ENCODE measurements at regions not wholly inside any gene's neighbourhood (a gene's known extent, or its start where the extent isn't known, plus 50 kb on each side); places are given as distances from the start of the nearest gene placed in this dataset.

DNA sequence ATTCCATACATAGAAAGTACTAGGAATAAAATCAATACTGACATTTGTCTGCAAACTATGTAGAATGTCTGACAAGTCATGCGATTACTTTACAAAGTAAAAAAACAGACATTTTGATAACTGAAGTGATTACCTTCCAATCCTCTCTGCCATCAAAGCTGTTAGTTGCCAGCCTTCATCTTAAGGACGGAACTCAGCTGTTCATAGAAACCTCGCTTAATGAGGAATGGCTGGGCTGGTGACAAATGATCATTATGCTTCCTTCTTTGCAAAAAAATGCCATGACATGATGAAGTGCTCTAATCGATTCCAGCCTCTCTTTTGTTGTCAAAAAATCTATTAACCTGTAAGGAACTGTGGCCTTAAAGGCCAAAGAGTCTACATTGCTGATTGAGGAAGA lies 1214.9 kb upstream of the IGFBP7 start:
- TF ChIP-seq, protein P1, sequence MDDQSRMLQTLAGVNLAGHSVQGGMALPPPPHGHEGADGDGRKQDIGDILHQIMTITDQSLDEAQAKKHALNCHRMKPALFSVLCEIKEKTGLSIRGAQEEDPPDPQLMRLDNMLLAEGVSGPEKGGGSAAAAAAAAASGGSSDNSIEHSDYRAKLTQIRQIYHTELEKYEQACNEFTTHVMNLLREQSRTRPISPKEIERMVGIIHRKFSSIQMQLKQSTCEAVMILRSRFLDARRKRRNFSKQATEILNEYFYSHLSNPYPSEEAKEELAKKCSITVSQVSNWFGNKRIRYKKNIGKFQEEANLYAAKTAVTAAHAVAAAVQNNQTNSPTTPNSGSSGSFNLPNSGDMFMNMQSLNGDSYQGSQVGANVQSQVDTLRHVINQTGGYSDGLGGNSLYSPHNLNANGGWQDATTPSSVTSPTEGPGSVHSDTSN (IDR thresholded peaks at IDR 0.05): no peak
- TF ChIP-seq, protein P2, sequence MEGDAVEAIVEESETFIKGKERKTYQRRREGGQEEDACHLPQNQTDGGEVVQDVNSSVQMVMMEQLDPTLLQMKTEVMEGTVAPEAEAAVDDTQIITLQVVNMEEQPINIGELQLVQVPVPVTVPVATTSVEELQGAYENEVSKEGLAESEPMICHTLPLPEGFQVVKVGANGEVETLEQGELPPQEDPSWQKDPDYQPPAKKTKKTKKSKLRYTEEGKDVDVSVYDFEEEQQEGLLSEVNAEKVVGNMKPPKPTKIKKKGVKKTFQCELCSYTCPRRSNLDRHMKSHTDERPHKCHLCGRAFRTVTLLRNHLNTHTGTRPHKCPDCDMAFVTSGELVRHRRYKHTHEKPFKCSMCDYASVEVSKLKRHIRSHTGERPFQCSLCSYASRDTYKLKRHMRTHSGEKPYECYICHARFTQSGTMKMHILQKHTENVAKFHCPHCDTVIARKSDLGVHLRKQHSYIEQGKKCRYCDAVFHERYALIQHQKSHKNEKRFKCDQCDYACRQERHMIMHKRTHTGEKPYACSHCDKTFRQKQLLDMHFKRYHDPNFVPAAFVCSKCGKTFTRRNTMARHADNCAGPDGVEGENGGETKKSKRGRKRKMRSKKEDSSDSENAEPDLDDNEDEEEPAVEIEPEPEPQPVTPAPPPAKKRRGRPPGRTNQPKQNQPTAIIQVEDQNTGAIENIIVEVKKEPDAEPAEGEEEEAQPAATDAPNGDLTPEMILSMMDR (IDR thresholded peaks at IDR 0.05): no peak
- TF ChIP-seq NRF1 (IDR thresholded peaks at IDR 0.05; ENCODE audit: low read depth, low read length) (no peak), GABPA (IDR thresholded peaks at IDR 0.05; ENCODE audit: low read depth) (no peak), FOXJ3 (CRISPR knock-in tag; IDR thresholded peaks at IDR 0.05) (no peak), POLR2AphosphoS5 (IDR thresholded peaks at IDR 0.05; ENCODE audit: low read depth, low read length) (no peak), RAD21 (IDR thresholded peaks at IDR 0.05; ENCODE audit: low read length) (no peak), RFX5 (IDR thresholded peaks at IDR 0.05; ENCODE audit: low read length) (no peak)
- TF ChIP-seq, protein P3, sequence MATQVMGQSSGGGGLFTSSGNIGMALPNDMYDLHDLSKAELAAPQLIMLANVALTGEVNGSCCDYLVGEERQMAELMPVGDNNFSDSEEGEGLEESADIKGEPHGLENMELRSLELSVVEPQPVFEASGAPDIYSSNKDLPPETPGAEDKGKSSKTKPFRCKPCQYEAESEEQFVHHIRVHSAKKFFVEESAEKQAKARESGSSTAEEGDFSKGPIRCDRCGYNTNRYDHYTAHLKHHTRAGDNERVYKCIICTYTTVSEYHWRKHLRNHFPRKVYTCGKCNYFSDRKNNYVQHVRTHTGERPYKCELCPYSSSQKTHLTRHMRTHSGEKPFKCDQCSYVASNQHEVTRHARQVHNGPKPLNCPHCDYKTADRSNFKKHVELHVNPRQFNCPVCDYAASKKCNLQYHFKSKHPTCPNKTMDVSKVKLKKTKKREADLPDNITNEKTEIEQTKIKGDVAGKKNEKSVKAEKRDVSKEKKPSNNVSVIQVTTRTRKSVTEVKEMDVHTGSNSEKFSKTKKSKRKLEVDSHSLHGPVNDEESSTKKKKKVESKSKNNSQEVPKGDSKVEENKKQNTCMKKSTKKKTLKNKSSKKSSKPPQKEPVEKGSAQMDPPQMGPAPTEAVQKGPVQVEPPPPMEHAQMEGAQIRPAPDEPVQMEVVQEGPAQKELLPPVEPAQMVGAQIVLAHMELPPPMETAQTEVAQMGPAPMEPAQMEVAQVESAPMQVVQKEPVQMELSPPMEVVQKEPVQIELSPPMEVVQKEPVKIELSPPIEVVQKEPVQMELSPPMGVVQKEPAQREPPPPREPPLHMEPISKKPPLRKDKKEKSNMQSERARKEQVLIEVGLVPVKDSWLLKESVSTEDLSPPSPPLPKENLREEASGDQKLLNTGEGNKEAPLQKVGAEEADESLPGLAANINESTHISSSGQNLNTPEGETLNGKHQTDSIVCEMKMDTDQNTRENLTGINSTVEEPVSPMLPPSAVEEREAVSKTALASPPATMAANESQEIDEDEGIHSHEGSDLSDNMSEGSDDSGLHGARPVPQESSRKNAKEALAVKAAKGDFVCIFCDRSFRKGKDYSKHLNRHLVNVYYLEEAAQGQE (IDR thresholded peaks at IDR 0.05; ENCODE audit: low read depth, low read length): no peak

All from SK-N-SH (cell line).